Upper lobe of right lung (tissue), 1 donor: ENCODE measurements at regions not wholly inside any gene's neighbourhood (a gene's known extent, or its start where the extent isn't known, plus 50 kb on each side); places are given as distances from the start of the nearest gene placed in this dataset.
"Not testable (repeated sequence)": the region's sequence is repeated elsewhere in the genome, so short reads cannot be mapped to it uniquely, and the experiment has no call there.

Experiments used
- ATAC-seq: fragments of 200-7000 bp; cut with Tn5 transposase; one replicate; pipeline ENCODE4 v1.9.1; 2020; ENCODE audit warnings: mild to moderate bottlenecking, moderate library complexity
- DNase-seq: peaks from one replicate; pipeline ENCODE4 v3.0.0-alpha.2; 2020
- H3K27ac ChIP-seq: fragments of 200-600 bp; one replicate; pipeline ENCODE4 v1.8.0; 2022
- H3K27me3 ChIP-seq: fragments of 200-600 bp; one replicate; pipeline ENCODE4 v1.8.0; 2022; ENCODE audit warnings: mild to moderate bottlenecking
- H3K36me3 ChIP-seq: fragments of 200-600 bp; one replicate; pipeline ENCODE4 v1.8.0; 2022
- H3K4me1 ChIP-seq: fragments of 200-600 bp; one replicate; pipeline ENCODE4 v1.8.0; 2022
- H3K4me3 ChIP-seq: fragments of 200-600 bp; one replicate; pipeline ENCODE4 v1.8.0; 2022; ENCODE audit warnings: mild to moderate bottlenecking
- H3K9me3 ChIP-seq: fragments of 200-600 bp; one replicate; pipeline ENCODE4 v1.8.0; 2022
- CTCF ChIP-seq: fragments of 200-600 bp; IDR thresholded peaks from one replicate; pipeline ENCODE4 v1.8.0; 2022; ENCODE audit warnings: antibody characterized with exemption
- intact Hi-C: fragments of 100-400 bp; cut with DNase I; formaldehyde crosslinking; loops from one replicate; pipeline ENCODE4 v1.11.0; 2022
- donor health status: DM: no; HTN: yes; CAD: no; lungs with severe emphysema.

- H3K4me1 ChIP-seq, result no peaks in the 10 kb centered on the region
- H3K36me3 ChIP-seq, result no peaks in the 10 kb centered on the region
- H3K4me3 ChIP-seq, result no peak overlapping the region
- H3K27ac ChIP-seq, result no peak overlapping the region
- no peaks in the 10 kb centered on the region for H3K27me3 ChIP-seq
- ATAC-seq (no peak), DNase-seq (no peak)
- intact Hi-C loops, result no loop called here
- H3K9me3 ChIP-seq, result no peaks in the 10 kb centered on the region
- no peak for TF ChIP-seq CTCF
Measured at GRCh38 chr5:39691136-39691535, 266.4 kb upstream of the DAB2 start.

GRCh38 chr5:39689919-39690318 is 265.1 kb upstream of the DAB2 start:
- H3K27ac ChIP-seq, result no peak overlapping the region
- H3K4me1 ChIP-seq, result no peaks in the 10 kb centered on the region
- intact Hi-C loops, result no loop called here
- DNase-seq (no peak), ATAC-seq (no peak)
- H3K4me3 ChIP-seq, result no peak overlapping the region
- H3K27me3 ChIP-seq, result no peaks in the 10 kb centered on the region
- H3K9me3 ChIP-seq, result no peaks in the 10 kb centered on the region
- no peaks in the 10 kb centered on the region for H3K36me3 ChIP-seq
- TF ChIP-seq CTCF, result no peak

- H3K9me3 ChIP-seq, H3K4me3 ChIP-seq, intact Hi-C loops, DNase-seq, H3K36me3 ChIP-seq, H3K4me1 ChIP-seq, H3K27ac ChIP-seq, H3K27me3 ChIP-seq, ATAC-seq: not testable (repeated sequence)
Measured at GRCh38 chr5:39687924-39688323, 263.1 kb upstream of the DAB2 start.

GRCh38 chr5:39680213-39680612 is 255.4 kb upstream of the DAB2 start:
- Histone ChIP-seq H3K4me3 (no peak overlapping the region), H3K27me3 (no peaks in the 10 kb centered on the region), H3K4me1 (no peaks in the 10 kb centered on the region), H3K27ac (no peak overlapping the region), H3K36me3 (no peaks in the 10 kb centered on the region), H3K9me3 (no peaks in the 10 kb centered on the region)
- DNase-seq (no peak), ATAC-seq (no peak)
- intact Hi-C loops, result no loop called here
- TF ChIP-seq CTCF, result no peak

GRCh38 chr5:39678534-39678933 is 253.8 kb upstream of the DAB2 start:
- H3K27ac ChIP-seq, result no peak overlapping the region
- ATAC-seq (no peak), DNase-seq (no peak)
- intact Hi-C loops, result no loop called here
- no peaks in the 10 kb centered on the region for H3K9me3 ChIP-seq
- no peaks in the 10 kb centered on the region for H3K4me1 ChIP-seq
- H3K27me3 ChIP-seq, result no peaks in the 10 kb centered on the region
- no peak for TF ChIP-seq CTCF
- no peak overlapping the region for H3K4me3 ChIP-seq
- no peaks in the 10 kb centered on the region for H3K36me3 ChIP-seq

- intact Hi-C loops, result no loop called here
- Histone ChIP-seq H3K9me3 (no peaks in the 10 kb centered on the region), H3K4me1 (no peaks in the 10 kb centered on the region), H3K27ac (no peak overlapping the region), H3K4me3 (no peak overlapping the region), H3K27me3 (no peaks in the 10 kb centered on the region), H3K36me3 (no peaks in the 10 kb centered on the region)
- ATAC-seq (no peak), DNase-seq (no peak)
- no peak for TF ChIP-seq CTCF
Measured at GRCh38 chr5:39675676-39676075, 250.9 kb upstream of the DAB2 start.
